ENCODE measurements at regions not wholly inside any gene's neighbourhood (a gene's known extent, or its start where the extent isn't known, plus 50 kb on each side); places are given as distances from the start of the nearest gene placed in this dataset.
"Not testable (repeated sequence)": the region's sequence is repeated elsewhere in the genome, so short reads cannot be mapped to it uniquely, and the experiment has no call there.

DNA sequence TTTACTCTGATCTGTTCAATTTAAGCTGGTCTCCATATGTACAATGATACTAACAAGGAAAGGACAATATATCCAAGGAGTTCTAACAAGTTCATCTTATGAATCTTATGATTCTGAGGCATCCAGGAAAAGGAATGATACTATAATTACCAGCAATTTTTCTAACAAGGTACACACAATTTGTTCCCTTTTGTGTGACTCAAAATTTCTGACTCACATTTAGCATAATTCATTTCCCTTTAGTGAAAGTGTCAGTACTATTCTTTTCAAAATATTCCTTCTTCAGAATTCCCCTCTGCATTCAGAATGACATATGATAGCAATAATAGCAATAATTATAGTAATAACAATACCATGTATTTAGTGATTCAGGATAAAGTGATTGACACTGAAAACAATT is 594.8 kb downstream of the DMRTA1 start:
- no peak for TF ChIP-seq EZH2phosphoT487 (IDR thresholded peaks at IDR 0.05; ENCODE audit: insufficient read depth, low read depth)
- no peak for TF ChIP-seq EZH2 (IDR thresholded peaks at IDR 0.05; ENCODE audit: insufficient read depth, poor library complexity, severe bottlenecking)
- no peaks in the 10 kb centered on the region for H3K9me2 ChIP-seq (ENCODE audit: insufficient read depth)
- H3K4me3 ChIP-seq = no peak overlapping the region
- no peaks in the 10 kb centered on the region for H4K20me1 ChIP-seq (ENCODE audit: insufficient read depth)
- no peaks in the 10 kb centered on the region for H3K27me3 ChIP-seq (replicated peaks; ENCODE audit: insufficient read depth)
- H3K79me2 ChIP-seq (ENCODE audit: insufficient read depth) = no peaks in the 10 kb centered on the region
- no peak overlapping the region for H3K9ac ChIP-seq
- no peak overlapping the region for H3K4me2 ChIP-seq (ENCODE audit: unreplicated experiment)
- H3K9me3 ChIP-seq (ENCODE audit: low read depth) = no peaks in the 10 kb centered on the region
- H3K36me3 ChIP-seq (ENCODE audit: low read depth) = no peaks in the 10 kb centered on the region
- DNase-seq = no peak
- H3F3A ChIP-seq (ENCODE audit: insufficient read depth) = no peaks in the 10 kb centered on the region
- no peak overlapping the region for H2AFZ ChIP-seq
- in situ Hi-C loops (cut with MboI) = no loop called here
- H3K4me1 ChIP-seq (ENCODE audit: insufficient read depth) = no peaks in the 10 kb centered on the region
- H3K27ac ChIP-seq = no peak overlapping the region

DNA sequence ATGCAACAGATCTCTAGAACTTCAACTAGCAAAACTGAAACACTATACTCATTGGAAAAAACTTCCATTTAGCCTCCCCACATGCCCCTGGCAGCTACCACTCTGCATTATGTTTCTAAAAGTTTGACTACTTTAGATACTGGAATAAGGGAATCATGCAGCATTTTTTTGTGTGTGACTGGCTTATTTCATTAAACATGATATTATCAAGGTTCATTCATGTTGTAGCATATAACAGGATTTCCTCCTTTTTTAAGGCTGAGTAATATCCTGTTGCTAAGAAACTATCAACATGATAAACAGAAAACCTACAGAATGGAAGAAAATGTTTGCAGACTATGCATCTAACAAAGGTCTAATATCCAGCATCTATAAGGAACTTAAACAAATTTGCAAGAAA is 597.9 kb downstream of the DMRTA1 start:
- H3K9me3 ChIP-seq (ENCODE audit: low read depth) = no peaks in the 10 kb centered on the region
- H3K36me3 ChIP-seq (ENCODE audit: low read depth) = no peaks in the 10 kb centered on the region
- H4K20me1 ChIP-seq (ENCODE audit: insufficient read depth) = no peaks in the 10 kb centered on the region
- peak; percentile 20 for DNase-seq
- H3K4me1 ChIP-seq (ENCODE audit: insufficient read depth) = no peaks in the 10 kb centered on the region
- no peak overlapping the region for H3K9ac ChIP-seq
- H3K79me2 ChIP-seq (ENCODE audit: insufficient read depth) = no peaks in the 10 kb centered on the region
- in situ Hi-C loops (cut with MboI) = no loop called here
- H2AFZ ChIP-seq = no peak overlapping the region
- no peak overlapping the region for H3K4me3 ChIP-seq
- no peaks in the 10 kb centered on the region for H3K9me2 ChIP-seq (ENCODE audit: insufficient read depth)
- H3F3A ChIP-seq (ENCODE audit: insufficient read depth) = no peaks in the 10 kb centered on the region
- no peak overlapping the region for H3K4me2 ChIP-seq (ENCODE audit: unreplicated experiment)
- TF ChIP-seq EZH2phosphoT487 (IDR thresholded peaks at IDR 0.05; ENCODE audit: insufficient read depth, low read depth) = no peak
- no peak for TF ChIP-seq EZH2 (IDR thresholded peaks at IDR 0.05; ENCODE audit: insufficient read depth, poor library complexity, severe bottlenecking)
- no peak overlapping the region for H3K27ac ChIP-seq
- no peaks in the 10 kb centered on the region for H3K27me3 ChIP-seq (replicated peaks; ENCODE audit: insufficient read depth)

DNA sequence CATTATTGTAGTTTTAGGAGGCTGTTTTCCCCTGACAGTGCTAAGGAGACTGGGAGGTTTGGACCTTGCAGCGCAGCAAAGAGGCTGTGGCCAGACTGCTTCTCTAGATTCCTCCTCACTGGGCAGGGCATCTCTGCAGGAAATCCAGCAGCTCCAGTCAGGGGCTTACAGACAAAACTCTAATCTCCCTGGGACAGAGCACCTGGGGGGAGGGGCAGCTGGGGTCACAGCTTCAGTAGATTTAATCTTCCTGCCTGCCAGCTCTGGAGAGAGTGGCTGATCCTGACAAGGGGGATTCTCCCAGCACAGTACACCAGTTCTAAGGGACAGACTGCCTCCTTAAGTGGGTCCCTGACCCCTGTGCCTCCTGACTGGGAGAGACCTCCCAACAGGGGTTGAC is 599.4 kb downstream of the DMRTA1 start:
- H3K27ac ChIP-seq; H3K9me2 ChIP-seq (ENCODE audit: insufficient read depth); H3K4me1 ChIP-seq (ENCODE audit: insufficient read depth); DNase-seq; H3K9me3 ChIP-seq (ENCODE audit: low read depth); H2AFZ ChIP-seq; H3K9ac ChIP-seq; H3K4me2 ChIP-seq (ENCODE audit: unreplicated experiment); H3F3A ChIP-seq (ENCODE audit: insufficient read depth); H3K36me3 ChIP-seq (ENCODE audit: low read depth); H4K20me1 ChIP-seq (ENCODE audit: insufficient read depth); H3K27me3 ChIP-seq (replicated peaks; ENCODE audit: insufficient read depth); H3K4me3 ChIP-seq; H3K79me2 ChIP-seq (ENCODE audit: insufficient read depth); in situ Hi-C loops (cut with MboI): not testable (repeated sequence)
- 73 to 93% methylated on average over 1 of the region's 1 CpG for WGBS, 2 experiments (ENCODE audit: low coverage in 1 of 2, low lambda C conversion rate in 2 of 2, missing lambda C conversion rate in 2 of 2)

DNA sequence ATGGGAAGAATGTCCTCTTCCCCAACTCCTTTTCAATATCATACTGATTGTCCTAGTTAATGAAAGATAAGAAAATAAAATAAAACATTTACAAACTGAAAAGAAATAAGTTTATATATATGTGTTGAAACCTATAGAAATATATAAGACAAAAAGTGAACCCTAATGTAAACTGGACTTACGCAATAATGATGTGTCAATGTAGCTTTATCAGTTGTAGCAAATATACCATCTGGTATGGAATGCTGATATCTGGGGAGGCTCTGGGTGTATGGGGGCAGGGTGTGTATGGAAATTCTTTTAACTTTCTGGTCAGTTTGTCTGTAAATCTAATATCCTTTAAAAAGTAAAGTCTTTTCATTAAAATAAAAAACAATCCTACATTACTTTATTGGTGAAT is 603.9 kb downstream of the DMRTA1 start:
- TF ChIP-seq EZH2 (IDR thresholded peaks at IDR 0.05; ENCODE audit: insufficient read depth, poor library complexity, severe bottlenecking) = no peak
- no peak for TF ChIP-seq EZH2phosphoT487 (IDR thresholded peaks at IDR 0.05; ENCODE audit: insufficient read depth, low read depth)
- in situ Hi-C loops (cut with MboI) = no loop called here

DNA sequence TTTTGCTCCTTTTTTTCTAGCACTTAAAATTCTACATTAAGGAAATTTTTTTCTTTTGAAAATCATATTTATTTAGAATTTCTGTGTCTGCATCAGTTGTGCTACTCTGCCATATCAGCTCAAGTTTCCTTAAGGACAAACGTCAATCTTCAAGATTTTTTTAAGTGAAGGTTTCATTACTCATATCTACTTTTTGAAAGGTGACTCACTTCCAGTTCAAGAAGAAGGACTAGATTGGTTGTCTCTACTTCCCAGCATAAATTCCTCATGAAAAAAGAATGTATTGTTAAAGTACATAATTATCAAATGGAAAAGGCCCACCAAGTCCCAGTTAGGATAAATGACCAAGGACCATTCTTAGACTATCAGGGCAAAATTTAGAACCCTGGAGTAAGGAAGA is 626.5 kb downstream of the DMRTA1 start:
- no peak overlapping the region for H3K9ac ChIP-seq
- no peaks in the 10 kb centered on the region for H3K4me1 ChIP-seq (ENCODE audit: insufficient read depth)
- H3K9me2 ChIP-seq (ENCODE audit: insufficient read depth) = no peaks in the 10 kb centered on the region
- H3K4me2 ChIP-seq (ENCODE audit: unreplicated experiment) = no peak overlapping the region
- H2AFZ ChIP-seq = no peak overlapping the region
- no peaks in the 10 kb centered on the region for H4K20me1 ChIP-seq (ENCODE audit: insufficient read depth)
- H3F3A ChIP-seq (ENCODE audit: insufficient read depth) = no peaks in the 10 kb centered on the region
- no peak overlapping the region for H3K4me3 ChIP-seq
- TF ChIP-seq EZH2 (IDR thresholded peaks at IDR 0.05; ENCODE audit: insufficient read depth, poor library complexity, severe bottlenecking) (no peak), EZH2phosphoT487 (IDR thresholded peaks at IDR 0.05; ENCODE audit: insufficient read depth, low read depth) (no peak)
- no peaks in the 10 kb centered on the region for H3K36me3 ChIP-seq (ENCODE audit: low read depth)
- H3K9me3 ChIP-seq (ENCODE audit: low read depth) = no peaks in the 10 kb centered on the region
- WGBS, 2 experiments (ENCODE audit: low coverage in 1 of 2, low lambda C conversion rate in 2 of 2, missing lambda C conversion rate in 2 of 2) = 0% methylated on average over 1 of the region's 1 CpG
- no peaks in the 10 kb centered on the region for H3K79me2 ChIP-seq (ENCODE audit: insufficient read depth)
- in situ Hi-C loops (cut with MboI) = no loop called here
- H3K27ac ChIP-seq = no peak overlapping the region
- peak; percentile 9 for DNase-seq
- no peaks in the 10 kb centered on the region for H3K27me3 ChIP-seq (replicated peaks; ENCODE audit: insufficient read depth)

More for the DNA sequence above, 603.9 kb downstream of the DMRTA1 start:
- Histone ChIP-seq H3K9me2 (ENCODE audit: insufficient read depth) (no peaks in the 10 kb centered on the region; the same call in 1 of the 2 replicates), H2AFZ (no peak overlapping the region), H3K4me2 (ENCODE audit: unreplicated experiment) (no peak overlapping the region), H3K79me2 (ENCODE audit: insufficient read depth) (no peaks in the 10 kb centered on the region), H3K4me1 (ENCODE audit: insufficient read depth) (no peaks in the 10 kb centered on the region), H4K20me1 (ENCODE audit: insufficient read depth) (no peaks in the 10 kb centered on the region), H3K36me3 (ENCODE audit: low read depth) (no peaks in the 10 kb centered on the region), H3K27ac (no peak overlapping the region), H3K9me3 (ENCODE audit: low read depth) (no peaks in the 10 kb centered on the region), H3K9ac (no peak overlapping the region), H3K4me3 (no peak overlapping the region), H3K27me3 (replicated peaks; ENCODE audit: insufficient read depth) (no peaks in the 10 kb centered on the region), H3F3A (ENCODE audit: insufficient read depth) (no peaks in the 10 kb centered on the region)
- WGBS, 2 experiments (ENCODE audit: low coverage in 1 of 2, low lambda C conversion rate in 2 of 2, missing lambda C conversion rate in 2 of 2) = 89% methylated on average over 1 of the region's 1 CpG
- DNase-seq = no peak
